H1 (cell line): ENCODE measurements at regions not wholly inside any gene's neighbourhood (a gene's known extent, or its start where the extent isn't known, plus 50 kb on each side); places are given as distances from the start of the nearest gene placed in this dataset.

Experiments
- CBX8 ChIP-seq: fragments of 300-800, 300-1000 bp; sonication (generic); IDR thresholded peaks from 2 replicates; pipeline ENCODE4 v1.7.1; 2016; ENCODE audit warnings: low read depth, low read length, borderline replicate concordance
- EZH2 ChIP-seq: fragments of 200-600 bp; sonication (generic); IDR thresholded peaks from 2 replicates; pipeline ENCODE4 v1.7.1; 2012; ENCODE audit warnings: low read depth, mild to moderate bottlenecking, moderate library complexity, low read length, inconsistent platforms; ENCODE audit not compliant: severe bottlenecking
- JUND ChIP-seq: IDR thresholded peaks from 2 replicates; pipeline ENCODE4 v1.6.1; 2011; ENCODE audit warnings: mild to moderate bottlenecking, improper control_type of control experiment, low read length
- POLR2AphosphoS5 ChIP-seq: IDR thresholded peaks from 2 replicates; pipeline ENCODE4 v1.6.1; 2011; ENCODE audit warnings: low read depth, low read length
- RXRA ChIP-seq: IDR thresholded peaks from 2 replicates; pipeline ENCODE4 v1.6.1; 2011; ENCODE audit warnings: low read depth, mild to moderate bottlenecking, low read length, moderate library complexity; ENCODE audit not compliant: insufficient read depth
- TF ChIP-seq, protein P1 (sequence below), 3 experiments: IDR thresholded peaks; 1 replicate in 2 of 3; 2 replicates in 1 of 3; pipeline versions ENCODE4 v1.5.1 to v1.6.1; 2011; ENCODE audit warnings: low read length in 3 of 3, mild to moderate bottlenecking in 3 of 3, inconsistent platforms in 2 of 3, low read depth in 1 of 3, moderate library complexity in 1 of 3; ENCODE audit not compliant: insufficient read depth in 1 of 3; ENCODE audit errors: control extremely low read depth in 1 of 3
- TF ChIP-seq, protein P2 (sequence below): IDR thresholded peaks from 2 replicates; pipeline ENCODE4 v1.6.1; 2012; ENCODE audit warnings: low read length, inconsistent platforms

DNA sequence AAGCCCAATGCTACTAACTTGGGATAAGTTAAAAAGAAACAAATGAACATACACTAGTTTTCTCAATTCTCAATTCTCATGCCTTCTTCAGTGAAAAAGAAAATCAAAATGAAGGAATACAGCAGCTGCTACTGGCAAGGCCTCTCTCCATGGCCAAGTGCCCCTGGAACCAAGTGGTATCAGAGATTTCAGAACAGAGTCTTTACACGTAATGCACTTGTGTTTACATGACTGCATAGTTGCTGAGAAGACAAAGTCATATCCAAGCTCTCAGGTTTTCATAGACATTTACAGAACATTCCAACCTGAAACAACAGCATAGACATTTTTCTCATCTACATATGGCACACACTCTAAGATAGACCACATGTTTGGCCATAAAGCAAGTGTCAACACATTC, 789.9 kb downstream of the CBLN2 start:
- TF ChIP-seq, protein P1, sequence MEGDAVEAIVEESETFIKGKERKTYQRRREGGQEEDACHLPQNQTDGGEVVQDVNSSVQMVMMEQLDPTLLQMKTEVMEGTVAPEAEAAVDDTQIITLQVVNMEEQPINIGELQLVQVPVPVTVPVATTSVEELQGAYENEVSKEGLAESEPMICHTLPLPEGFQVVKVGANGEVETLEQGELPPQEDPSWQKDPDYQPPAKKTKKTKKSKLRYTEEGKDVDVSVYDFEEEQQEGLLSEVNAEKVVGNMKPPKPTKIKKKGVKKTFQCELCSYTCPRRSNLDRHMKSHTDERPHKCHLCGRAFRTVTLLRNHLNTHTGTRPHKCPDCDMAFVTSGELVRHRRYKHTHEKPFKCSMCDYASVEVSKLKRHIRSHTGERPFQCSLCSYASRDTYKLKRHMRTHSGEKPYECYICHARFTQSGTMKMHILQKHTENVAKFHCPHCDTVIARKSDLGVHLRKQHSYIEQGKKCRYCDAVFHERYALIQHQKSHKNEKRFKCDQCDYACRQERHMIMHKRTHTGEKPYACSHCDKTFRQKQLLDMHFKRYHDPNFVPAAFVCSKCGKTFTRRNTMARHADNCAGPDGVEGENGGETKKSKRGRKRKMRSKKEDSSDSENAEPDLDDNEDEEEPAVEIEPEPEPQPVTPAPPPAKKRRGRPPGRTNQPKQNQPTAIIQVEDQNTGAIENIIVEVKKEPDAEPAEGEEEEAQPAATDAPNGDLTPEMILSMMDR (IDR thresholded peaks at IDR 0.05; ENCODE audit: control extremely low read depth in 1 of 3, insufficient read depth in 1 of 3, low read depth in 1 of 3, low read length in 3 of 3) = no peak
- TF ChIP-seq JUND (no peak), RXRA (no peak), POLR2AphosphoS5 (no peak), CBX8 (no peak), EZH2 (no peak)
- TF ChIP-seq, protein P2, sequence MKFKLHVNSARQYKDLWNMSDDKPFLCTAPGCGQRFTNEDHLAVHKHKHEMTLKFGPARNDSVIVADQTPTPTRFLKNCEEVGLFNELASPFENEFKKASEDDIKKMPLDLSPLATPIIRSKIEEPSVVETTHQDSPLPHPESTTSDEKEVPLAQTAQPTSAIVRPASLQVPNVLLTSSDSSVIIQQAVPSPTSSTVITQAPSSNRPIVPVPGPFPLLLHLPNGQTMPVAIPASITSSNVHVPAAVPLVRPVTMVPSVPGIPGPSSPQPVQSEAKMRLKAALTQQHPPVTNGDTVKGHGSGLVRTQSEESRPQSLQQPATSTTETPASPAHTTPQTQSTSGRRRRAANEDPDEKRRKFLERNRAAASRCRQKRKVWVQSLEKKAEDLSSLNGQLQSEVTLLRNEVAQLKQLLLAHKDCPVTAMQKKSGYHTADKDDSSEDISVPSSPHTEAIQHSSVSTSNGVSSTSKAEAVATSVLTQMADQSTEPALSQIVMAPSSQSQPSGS = no peak
